ENCODE measurements at regions not wholly inside any gene's neighbourhood (a gene's known extent, or its start where the extent isn't known, plus 50 kb on each side); places are given as distances from the start of the nearest gene placed in this dataset.

- Histone ChIP-seq H3K9me3 (ENCODE audit: insufficient read depth, low read length) (no peaks in the 10 kb centered on the region), H4K20me1 (ENCODE audit: low read depth, low read length) (no peaks in the 10 kb centered on the region), H3K4me3 (ENCODE audit: insufficient read depth, low read length, poor library complexity, severe bottlenecking) (no peak overlapping the region), H3F3A (ENCODE audit: insufficient read depth) (no peaks in the 10 kb centered on the region), H3K36me3 (ENCODE audit: low read length) (no peaks in the 10 kb centered on the region), H3K27ac (ENCODE audit: low read depth, low read length) (no peak overlapping the region), H2AFZ (ENCODE audit: low read depth, low read length, severe bottlenecking) (no peak overlapping the region), H3K4me2 (ENCODE audit: low read depth, low read length, poor library complexity, severe bottlenecking) (no peak overlapping the region), H3K27me3 (ENCODE audit: low read length) (no peaks in the 10 kb centered on the region), H3K9me2 (replicated peaks; ENCODE audit: insufficient read depth, low read length) (no peaks in the 10 kb centered on the region), H3K9ac (ENCODE audit: low read length) (no peak overlapping the region), H3K79me2 (ENCODE audit: insufficient read depth, low read length) (no peaks in the 10 kb centered on the region)
- no peak for TF ChIP-seq EZH2phosphoT487 (conservative IDR thresholded peaks at IDR 0.05; ENCODE audit: low read length)
- TF ChIP-seq, protein P1, sequence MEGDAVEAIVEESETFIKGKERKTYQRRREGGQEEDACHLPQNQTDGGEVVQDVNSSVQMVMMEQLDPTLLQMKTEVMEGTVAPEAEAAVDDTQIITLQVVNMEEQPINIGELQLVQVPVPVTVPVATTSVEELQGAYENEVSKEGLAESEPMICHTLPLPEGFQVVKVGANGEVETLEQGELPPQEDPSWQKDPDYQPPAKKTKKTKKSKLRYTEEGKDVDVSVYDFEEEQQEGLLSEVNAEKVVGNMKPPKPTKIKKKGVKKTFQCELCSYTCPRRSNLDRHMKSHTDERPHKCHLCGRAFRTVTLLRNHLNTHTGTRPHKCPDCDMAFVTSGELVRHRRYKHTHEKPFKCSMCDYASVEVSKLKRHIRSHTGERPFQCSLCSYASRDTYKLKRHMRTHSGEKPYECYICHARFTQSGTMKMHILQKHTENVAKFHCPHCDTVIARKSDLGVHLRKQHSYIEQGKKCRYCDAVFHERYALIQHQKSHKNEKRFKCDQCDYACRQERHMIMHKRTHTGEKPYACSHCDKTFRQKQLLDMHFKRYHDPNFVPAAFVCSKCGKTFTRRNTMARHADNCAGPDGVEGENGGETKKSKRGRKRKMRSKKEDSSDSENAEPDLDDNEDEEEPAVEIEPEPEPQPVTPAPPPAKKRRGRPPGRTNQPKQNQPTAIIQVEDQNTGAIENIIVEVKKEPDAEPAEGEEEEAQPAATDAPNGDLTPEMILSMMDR (IDR thresholded peaks at IDR 0.05; ENCODE audit: insufficient read depth, low read length, poor library complexity, severe bottlenecking), result no peak
Observed at GRCh38 chr16:9417898-9418297, 326.5 kb downstream of the HAPSTR1 start.

DNA sequence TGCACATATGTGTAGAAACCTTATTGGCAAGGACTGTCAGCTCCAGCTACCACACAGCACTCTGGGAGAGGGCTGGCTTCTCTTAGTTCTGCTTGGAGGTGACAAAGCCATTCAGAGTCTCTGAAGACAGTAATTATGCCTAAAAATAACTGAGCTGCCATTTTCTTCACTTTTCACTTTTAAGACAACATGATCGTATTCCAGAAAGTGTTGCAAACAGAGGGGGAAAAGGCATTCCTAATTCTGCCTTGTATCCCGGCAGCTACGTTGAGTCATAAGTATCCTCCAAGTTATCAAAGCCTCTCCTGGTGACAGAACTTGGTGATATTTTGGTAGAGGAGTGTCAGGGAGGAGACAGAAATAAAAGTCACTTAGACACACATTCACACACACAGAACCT, 327.7 kb downstream of the HAPSTR1 start:
- Histone ChIP-seq H2AFZ (ENCODE audit: low read depth, low read length, severe bottlenecking) (no peak overlapping the region), H4K20me1 (ENCODE audit: low read depth, low read length) (no peaks in the 10 kb centered on the region), H3K9me3 (ENCODE audit: insufficient read depth, low read length) (no peaks in the 10 kb centered on the region), H3K4me3 (ENCODE audit: insufficient read depth, low read length, poor library complexity, severe bottlenecking) (no peak overlapping the region), H3K36me3 (ENCODE audit: low read length) (no peaks in the 10 kb centered on the region), H3K9ac (ENCODE audit: low read length) (no peak overlapping the region), H3K79me2 (ENCODE audit: insufficient read depth, low read length) (no peaks in the 10 kb centered on the region), H3K4me2 (ENCODE audit: low read depth, low read length, poor library complexity, severe bottlenecking) (no peak overlapping the region), H3F3A (ENCODE audit: insufficient read depth) (no peaks in the 10 kb centered on the region), H3K27ac (ENCODE audit: low read depth, low read length) (no peak overlapping the region), H3K27me3 (ENCODE audit: low read length) (no peaks in the 10 kb centered on the region), H3K9me2 (replicated peaks; ENCODE audit: insufficient read depth, low read length) (no peaks in the 10 kb centered on the region)
- TF ChIP-seq, protein P1 (IDR thresholded peaks at IDR 0.05; ENCODE audit: insufficient read depth, low read length, poor library complexity, severe bottlenecking), result no peak
- TF ChIP-seq EZH2phosphoT487 (conservative IDR thresholded peaks at IDR 0.05; ENCODE audit: low read length), result no peak

- H4K20me1 ChIP-seq (ENCODE audit: low read depth, low read length), result no peaks in the 10 kb centered on the region
- no peaks in the 10 kb centered on the region for H3K9me3 ChIP-seq (ENCODE audit: insufficient read depth, low read length)
- no peaks in the 10 kb centered on the region for H3K36me3 ChIP-seq (ENCODE audit: low read length)
- H2AFZ ChIP-seq (ENCODE audit: low read depth, low read length, severe bottlenecking), result no peak overlapping the region
- H3K9ac ChIP-seq (ENCODE audit: low read length), result no peak overlapping the region
- no peaks in the 10 kb centered on the region for H3K27me3 ChIP-seq (ENCODE audit: low read length)
- no peak overlapping the region for H3K4me2 ChIP-seq (ENCODE audit: low read depth, low read length, poor library complexity, severe bottlenecking)
- H3K4me3 ChIP-seq (ENCODE audit: insufficient read depth, low read length, poor library complexity, severe bottlenecking), result no peak overlapping the region
- no peaks in the 10 kb centered on the region for H3F3A ChIP-seq (ENCODE audit: insufficient read depth)
- no peak overlapping the region for H3K27ac ChIP-seq (ENCODE audit: low read depth, low read length)
- H3K79me2 ChIP-seq (ENCODE audit: insufficient read depth, low read length), result no peaks in the 10 kb centered on the region
- H3K9me2 ChIP-seq (replicated peaks; ENCODE audit: insufficient read depth, low read length), result no peaks in the 10 kb centered on the region
- TF ChIP-seq, protein P1 (IDR thresholded peaks at IDR 0.05; ENCODE audit: insufficient read depth, low read length, poor library complexity, severe bottlenecking), result no peak
- TF ChIP-seq EZH2phosphoT487 (conservative IDR thresholded peaks at IDR 0.05; ENCODE audit: low read length), result no peak
Observed at GRCh38 chr16:9422762-9423513, 331.5 kb downstream of the HAPSTR1 start.
